ENCODE measurements at regions not wholly inside any gene's neighbourhood (a gene's known extent, or its start where the extent isn't known, plus 50 kb on each side); places are given as distances from the start of the nearest gene placed in this dataset.

DNA sequence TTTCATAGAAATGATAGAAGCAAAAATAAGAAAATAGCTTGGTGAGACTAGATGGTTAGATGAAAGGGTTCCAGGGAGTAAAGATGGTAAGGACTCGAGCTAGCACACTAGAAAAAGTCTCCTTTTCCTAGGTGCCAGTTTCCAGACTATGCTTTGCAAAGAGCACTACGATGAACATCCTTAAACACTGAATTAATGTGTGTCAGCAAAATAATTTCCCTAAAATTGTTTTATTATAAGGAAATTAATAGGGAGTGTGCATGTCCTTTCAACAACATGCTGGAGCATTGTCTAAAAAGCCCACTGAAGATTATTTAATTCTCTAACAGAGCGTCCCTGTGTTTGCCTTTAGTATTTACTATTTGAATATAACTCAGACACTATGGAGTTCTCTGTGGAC lies 107.4 kb upstream of the NDUFV2 start:
- TF ChIP-seq GATA3 (IDR thresholded peaks at IDR 0.05; ENCODE audit: low read depth, low read length) (no peak), GATA2 (IDR thresholded peaks at IDR 0.05; ENCODE audit: low read depth, low read length) (no peak)
